ENCODE measurements at regions not wholly inside any gene's neighbourhood (a gene's known extent, or its start where the extent isn't known, plus 50 kb on each side); places are given as distances from the start of the nearest gene placed in this dataset.

GRCh38 chr14:71863049-71863448 lies 69.2 kb upstream of the RGS6 start:
- no peak for TF ChIP-seq FOXP2 (optimal IDR thresholded peaks at IDR 0.05; ENCODE audit: borderline replicate concordance, extremely low read depth, extremely low read length, insufficient read depth)
- no peak for TF ChIP-seq REST (IDR thresholded peaks at IDR 0.05; ENCODE audit: insufficient read depth in 1 of 2, low read depth in 2 of 2, low read length in 2 of 2)
- TF ChIP-seq POLR2AphosphoS5 (IDR thresholded peaks at IDR 0.05; ENCODE audit: low read depth, low read length): no peak
- no peak for TF ChIP-seq TAF1 (IDR thresholded peaks at IDR 0.05; ENCODE audit: borderline replicate concordance, insufficient read depth, low read length)
- no peak for TF ChIP-seq SIN3A (IDR thresholded peaks at IDR 0.05; ENCODE audit: borderline replicate concordance, insufficient read depth, low read length)

- TF ChIP-seq SIN3A (IDR thresholded peaks at IDR 0.05; ENCODE audit: borderline replicate concordance, insufficient read depth, low read length) (no peak), TAF1 (IDR thresholded peaks at IDR 0.05; ENCODE audit: borderline replicate concordance, insufficient read depth, low read length) (no peak), POLR2AphosphoS5 (IDR thresholded peaks at IDR 0.05; ENCODE audit: low read depth, low read length) (no peak), REST (IDR thresholded peaks at IDR 0.05; ENCODE audit: insufficient read depth in 1 of 2, low read depth in 2 of 2, low read length in 2 of 2) (no peak), FOXP2 (optimal IDR thresholded peaks at IDR 0.05; ENCODE audit: borderline replicate concordance, extremely low read depth, extremely low read length, insufficient read depth) (no peak)
Measured at GRCh38 chr14:71863766-71864165, 68.5 kb upstream of the RGS6 start.
